OCI-LY1 (cell line): ENCODE measurements at regions not wholly inside any gene's neighbourhood (a gene's known extent, or its start where the extent isn't known, plus 50 kb on each side); places are given as distances from the start of the nearest gene placed in this dataset.
A peak's percentile ranks its signal among the peaks of the same experiment; 100 is the strongest.

ENCODE experiments used
- H2AFZ ChIP-seq: fragments of 200-600 bp; sonication (generic), shearing (Covaris generic); 2 replicates; pipeline ENCODE4 v1.6.0; 2014; ENCODE audit warnings: antibody characterized with exemption, mild to moderate bottlenecking, low read length
- H3F3A ChIP-seq: fragments of 200-600 bp; sonication (generic), shearing (Covaris generic); 2 replicates; pipeline ENCODE4 v1.6.0; 2014; ENCODE audit warnings: mild to moderate bottlenecking, antibody characterized with exemption, low read length, moderate library complexity; ENCODE audit not compliant: insufficient read depth
- H3K27ac ChIP-seq: fragments of 200-600 bp; sonication (generic); 2 replicates; pipeline ENCODE4 v1.5.1; 2014; ENCODE audit warnings: low read length, mixed run types, mild to moderate bottlenecking, low read depth; ENCODE audit not compliant: poor library complexity, severe bottlenecking
- H3K27me3 ChIP-seq: fragments of 200-600 bp; sonication (generic); 2 replicates; pipeline ENCODE4 v1.6.0; 2014; ENCODE audit warnings: antibody characterized with exemption, mild to moderate bottlenecking, low read length, moderate library complexity; ENCODE audit not compliant: insufficient read depth
- H3K36me3 ChIP-seq: fragments of 200-600 bp; sonication (generic); 2 replicates; pipeline ENCODE4 v1.6.1; 2014; ENCODE audit warnings: mild to moderate bottlenecking, antibody characterized with exemption, low read length, moderate library complexity, mixed read lengths; ENCODE audit not compliant: insufficient read depth
- H3K4me1 ChIP-seq: fragments of 200-600 bp; sonication (generic); 2 replicates; pipeline ENCODE4 v1.5.1; 2014; ENCODE audit warnings: mild to moderate bottlenecking, low read length, moderate library complexity; ENCODE audit not compliant: insufficient read depth, severe bottlenecking
- H3K4me2 ChIP-seq: fragments of 200-600 bp; sonication (generic), shearing (Covaris generic); 2 replicates; pipeline ENCODE4 v1.6.1; 2014; ENCODE audit warnings: low read length
- H3K4me3 ChIP-seq: fragments of 200-600 bp; sonication (generic); 2 replicates; pipeline ENCODE4 v1.5.1; 2014; ENCODE audit warnings: low read length, low read depth, mild to moderate bottlenecking, mixed read lengths; ENCODE audit not compliant: poor library complexity, severe bottlenecking
- H3K79me2 ChIP-seq: fragments of 200-600 bp; shearing (Covaris generic); 2 replicates; pipeline ENCODE4 v1.6.1; 2016; ENCODE audit warnings: mixed run types, low read length, mixed read lengths; ENCODE audit not compliant: insufficient read depth
- H3K9ac ChIP-seq: fragments of 200-600 bp; sonication (generic), shearing (Covaris generic); 2 replicates; pipeline ENCODE4 v1.6.1; 2014; ENCODE audit warnings: mild to moderate bottlenecking, low read length, mixed read lengths
- H3K9me2 ChIP-seq: fragments of 200-600 bp; sonication (generic), shearing (Covaris generic); 2 replicates; pipeline ENCODE4 v1.6.1; 2014; ENCODE audit warnings: low read depth, mild to moderate bottlenecking, low read length, mixed read lengths
- H3K9me3 ChIP-seq: fragments of 200-600 bp; shearing (Covaris generic); 2 replicates; pipeline ENCODE4 v1.6.1; 2014; ENCODE audit warnings: low read length, mixed read lengths
- H4K20me1 ChIP-seq: fragments of 200-600 bp; sonication (generic), shearing (Covaris generic); 2 replicates; pipeline ENCODE4 v1.6.0; 2016; ENCODE audit warnings: mild to moderate bottlenecking, low read length; ENCODE audit not compliant: insufficient read depth
- CTCF ChIP-seq: fragments of 200-600 bp; sonication (generic), shearing (Covaris generic); IDR thresholded peaks from 2 replicates; pipeline ENCODE4 v1.5.1; 2017; ENCODE audit warnings: mild to moderate bottlenecking, antibody characterized with exemption, low read length, moderate library complexity, mixed read lengths
- EZH2 ChIP-seq: fragments of 200-600 bp; sonication (generic), shearing (Covaris generic); IDR thresholded peaks from 2 replicates; pipeline ENCODE4 v1.8.0; 2017; ENCODE audit warnings: borderline replicate concordance, mixed run types, mild to moderate bottlenecking, antibody characterized with exemption, low read length, moderate library complexity, mixed read lengths

- H3K27ac ChIP-seq: peak overlapping the region; percentile 19
- no peaks in the 10 kb centered on the region for H3K27me3 ChIP-seq
- H3K36me3 ChIP-seq: peaks cover 7% of the 10 kb centered on the region
- peaks cover 52% of the 10 kb centered on the region for H3K4me1 ChIP-seq
- TF ChIP-seq CTCF (no peak), EZH2 (no peak)
- H3F3A ChIP-seq: no peaks in the 10 kb centered on the region
- peaks cover 13% of the 10 kb centered on the region for H3K79me2 ChIP-seq
- H3K9me2 ChIP-seq: no peaks in the 10 kb centered on the region
- peak overlapping the region; percentile 86; the same call in 1 of the 2 replicates for H3K9ac ChIP-seq
- H3K4me3 ChIP-seq: peak overlapping the region; percentile 73
- H3K4me2 ChIP-seq: peak overlapping the region; percentile 82
- no peaks in the 10 kb centered on the region for H3K9me3 ChIP-seq
- no peaks in the 10 kb centered on the region for H4K20me1 ChIP-seq
- H2AFZ ChIP-seq: no peak overlapping the region
Observed at GRCh38 chr2:121904656-121905055, 149.2 kb downstream of the TSN start.

- Histone ChIP-seq H3F3A (no peaks in the 10 kb centered on the region), H4K20me1 (no peaks in the 10 kb centered on the region), H3K36me3 (peaks cover 7% of the 10 kb centered on the region), H3K4me1 (peaks cover 54% of the 10 kb centered on the region), H3K27me3 (no peaks in the 10 kb centered on the region), H3K4me2 (peak overlapping the region; percentile 82; the same call in 1 of the 2 replicates), H3K9ac (no peak overlapping the region), H2AFZ (no peak overlapping the region), H3K27ac (no peak overlapping the region), H3K79me2 (peaks cover 13% of the 10 kb centered on the region), H3K4me3 (peak overlapping the region; percentile 73), H3K9me3 (no peaks in the 10 kb centered on the region), H3K9me2 (no peaks in the 10 kb centered on the region)
- no peak for TF ChIP-seq EZH2
- no peak for TF ChIP-seq CTCF
Observed at GRCh38 chr2:121905201-121905600, 149.8 kb downstream of the TSN start.

DNA sequence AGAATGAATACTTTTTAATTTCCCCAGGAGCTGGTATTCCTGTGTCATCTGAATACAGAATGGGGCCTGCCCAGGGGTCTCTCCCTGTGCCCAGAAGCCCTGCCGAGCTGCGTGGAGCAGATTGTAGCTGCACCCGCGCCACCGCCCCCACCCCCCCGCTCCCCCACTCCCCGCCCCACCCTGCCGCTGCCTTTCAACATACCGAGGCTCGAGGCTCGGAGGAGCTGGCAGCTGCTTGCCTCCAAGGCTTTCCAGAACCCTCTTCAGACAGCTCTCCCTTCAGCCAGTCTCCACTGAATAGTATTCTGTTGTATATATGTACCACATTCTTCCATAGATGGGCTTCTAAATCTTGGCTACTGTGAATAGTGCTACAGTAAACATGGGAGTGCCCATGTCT lies 150.7 kb downstream of the TSN start:
- Histone ChIP-seq H4K20me1 (no peaks in the 10 kb centered on the region), H3K79me2 (peaks cover 13% of the 10 kb centered on the region), H3K9ac (no peak overlapping the region), H3K4me2 (no peak overlapping the region), H3K9me3 (no peaks in the 10 kb centered on the region), H3K36me3 (peaks cover 7% of the 10 kb centered on the region), H3F3A (no peaks in the 10 kb centered on the region), H3K4me3 (no peak overlapping the region), H3K9me2 (no peaks in the 10 kb centered on the region), H3K27ac (no peak overlapping the region), H3K4me1 (peaks cover 54% of the 10 kb centered on the region), H2AFZ (no peak overlapping the region), H3K27me3 (no peaks in the 10 kb centered on the region)
- TF ChIP-seq CTCF: no peak
